Activated CD8-positive, alpha-beta memory T cell treated with anti-CD3 and anti-CD28 coated beads for 48 hours (primary cell): ENCODE measurements at regions not wholly inside any gene's neighbourhood (a gene's known extent, or its start where the extent isn't known, plus 50 kb on each side); places are given as distances from the start of the nearest gene placed in this dataset.

Experiments used
- DNase-seq, 3 experiments: peaks; one replicate each; pipeline ENCODE4 v3.0.0-alpha.2; 2020; ENCODE audit warnings: low read depth in 2 of 3, low spot score in 2 of 3

DNA sequence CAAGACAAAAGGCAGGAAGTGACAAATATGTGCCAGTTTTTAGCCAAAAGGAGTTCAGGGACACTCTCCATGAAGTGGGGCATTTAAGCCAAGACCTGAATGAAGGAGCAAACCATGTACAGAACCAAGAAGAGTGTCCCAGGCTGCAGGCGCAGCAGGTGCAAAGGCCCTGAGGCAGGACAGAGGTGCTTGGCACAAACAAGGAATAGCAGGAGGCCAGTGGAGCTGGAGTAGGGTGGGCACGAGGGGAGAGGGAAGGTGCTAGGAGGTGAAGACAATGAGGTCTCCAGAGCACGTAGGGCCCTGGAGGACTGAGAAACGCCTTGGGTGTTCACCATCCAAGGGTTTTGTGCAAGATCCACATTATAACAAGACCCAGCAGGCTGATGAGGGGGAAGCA, 474.1 kb downstream of the MN1 start:
- no peak for DNase-seq

DNA sequence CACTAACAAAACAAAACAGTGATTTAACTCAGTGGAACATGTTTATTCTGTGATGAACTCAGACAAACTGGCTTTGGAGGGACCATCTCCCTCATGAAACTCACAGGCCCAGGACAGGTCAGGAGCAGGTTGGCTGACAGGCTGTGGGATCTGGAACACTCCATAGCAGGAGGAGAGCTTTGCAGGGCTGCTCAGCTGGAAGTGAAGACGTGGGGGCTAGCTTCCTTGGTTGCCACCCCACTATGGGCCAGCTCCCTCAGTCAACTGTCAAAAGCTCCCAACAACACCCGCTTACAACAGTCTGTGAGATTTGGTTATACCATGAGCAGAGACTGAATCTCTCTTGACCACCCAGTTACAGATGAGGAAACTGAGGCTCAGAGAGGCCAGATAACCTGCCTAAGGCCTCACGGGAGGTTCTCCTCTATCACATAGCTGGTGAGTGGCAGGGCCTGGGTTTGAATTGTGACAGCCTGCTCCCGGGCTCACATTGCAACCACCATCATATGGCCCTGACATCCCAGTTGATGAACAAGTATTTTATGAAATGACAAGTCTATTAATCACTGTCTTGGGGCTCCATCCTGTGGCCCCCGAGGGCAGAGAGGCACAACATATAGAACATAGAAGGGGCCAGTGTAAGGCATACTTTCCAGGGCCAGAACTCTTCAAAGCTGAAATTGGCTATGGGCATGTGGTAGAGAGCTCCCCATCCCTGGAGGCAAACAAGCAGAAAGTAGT, 473.4 kb downstream of the MN1 start:
- DNase-seq = no peak

DNA sequence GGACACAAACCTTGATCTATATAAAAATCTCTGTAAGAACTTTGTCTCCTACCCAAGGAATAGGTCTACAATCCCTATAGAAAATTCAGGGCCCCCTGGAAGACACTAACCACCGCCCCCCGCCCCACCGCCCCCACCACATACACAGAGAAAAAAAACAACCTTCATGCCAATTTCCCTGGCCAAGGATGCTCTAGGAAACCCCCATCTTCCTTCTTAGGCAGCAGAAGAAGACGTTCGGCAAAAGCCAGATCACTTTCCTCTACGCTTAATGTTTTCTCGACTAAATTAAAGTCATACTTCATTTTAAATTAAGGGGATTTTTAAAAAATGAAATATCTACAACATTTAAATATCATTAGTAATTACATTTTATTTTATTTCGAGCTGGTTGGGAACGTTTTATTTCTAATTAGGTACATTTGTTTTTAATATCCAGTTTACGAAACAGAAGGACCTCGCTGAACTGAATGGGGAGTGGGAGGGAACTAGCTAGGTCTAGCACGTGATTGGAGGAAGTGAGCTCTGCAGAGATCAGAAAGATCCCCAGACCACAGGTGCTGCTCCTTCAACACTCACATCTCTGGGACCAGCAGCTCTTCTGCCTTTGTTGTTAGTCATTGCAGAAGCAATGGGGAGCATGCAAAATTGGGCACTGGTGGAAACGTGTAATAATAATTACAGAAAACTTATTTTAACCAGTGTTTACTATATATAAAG, 472.3 kb downstream of the MN1 start:
- DNase-seq = no peak

DNA sequence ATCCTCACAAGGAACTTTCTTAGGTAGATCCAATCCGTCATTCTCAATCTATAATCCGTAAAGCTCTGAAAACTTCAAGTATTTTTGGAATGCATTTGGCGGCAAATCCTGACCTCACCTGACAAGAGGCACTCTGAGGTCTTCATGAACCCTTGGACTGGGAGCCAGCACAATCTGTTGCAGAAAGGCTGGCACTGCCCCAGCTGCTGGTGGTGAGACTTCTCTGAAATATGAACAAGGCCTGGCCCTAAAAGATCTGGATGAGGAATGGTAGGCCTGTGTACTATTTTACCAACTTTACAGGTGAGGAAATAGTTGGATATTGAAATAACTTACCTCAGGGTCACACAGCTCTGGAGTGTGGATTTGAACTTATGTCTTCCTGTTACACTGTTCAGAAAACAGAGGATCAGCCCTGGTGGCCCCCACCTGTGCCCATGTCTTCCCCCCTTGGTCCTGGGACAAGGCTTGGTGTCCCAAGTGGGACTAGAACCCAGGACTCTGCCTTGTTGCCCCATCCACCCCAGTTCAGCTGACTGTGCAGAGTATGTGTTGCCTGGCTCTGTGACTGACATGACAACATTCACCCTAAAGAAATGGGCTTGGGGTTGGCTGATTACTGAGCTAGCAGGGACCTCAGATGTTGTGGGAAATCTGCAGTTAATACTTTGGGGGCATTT, 471.4 kb downstream of the MN1 start:
- no peak for DNase-seq

DNA sequence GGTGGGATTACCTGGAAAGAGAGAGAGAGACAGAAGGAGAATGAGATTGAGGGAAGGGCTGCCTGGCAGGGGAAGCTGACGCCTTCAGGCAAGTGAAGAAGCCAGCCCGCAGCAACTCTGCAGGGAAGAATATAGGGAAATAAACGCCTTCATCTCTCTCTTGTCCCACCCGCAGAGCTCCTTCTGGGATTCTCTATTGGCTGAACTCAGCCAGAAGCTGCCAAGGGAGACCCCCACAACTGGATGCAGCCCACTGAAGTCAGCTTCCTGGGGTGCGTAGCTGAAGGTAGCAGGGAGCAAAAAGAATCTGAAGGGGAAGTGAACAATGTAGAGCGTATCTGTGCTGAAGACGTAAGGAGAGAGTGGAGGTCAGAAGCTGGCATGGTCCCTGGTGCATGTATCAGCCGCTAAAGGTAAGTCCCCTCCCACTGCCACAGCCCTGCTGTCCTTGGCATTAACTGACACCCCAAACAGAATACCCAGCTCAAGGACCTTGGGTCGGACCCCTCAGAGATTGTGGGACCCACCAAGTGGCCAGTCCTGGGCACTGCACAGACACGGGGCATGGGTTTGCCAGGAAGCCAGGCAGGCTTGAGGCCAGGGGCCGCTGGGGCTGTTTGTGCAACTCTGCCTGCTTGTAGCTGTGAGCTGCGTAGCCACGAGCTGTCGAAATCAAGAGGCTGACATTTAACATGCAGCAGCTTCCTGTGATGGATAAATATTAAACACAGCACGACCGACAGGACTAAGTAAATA, 469.9 kb downstream of the MN1 start:
- no peak for DNase-seq

DNA sequence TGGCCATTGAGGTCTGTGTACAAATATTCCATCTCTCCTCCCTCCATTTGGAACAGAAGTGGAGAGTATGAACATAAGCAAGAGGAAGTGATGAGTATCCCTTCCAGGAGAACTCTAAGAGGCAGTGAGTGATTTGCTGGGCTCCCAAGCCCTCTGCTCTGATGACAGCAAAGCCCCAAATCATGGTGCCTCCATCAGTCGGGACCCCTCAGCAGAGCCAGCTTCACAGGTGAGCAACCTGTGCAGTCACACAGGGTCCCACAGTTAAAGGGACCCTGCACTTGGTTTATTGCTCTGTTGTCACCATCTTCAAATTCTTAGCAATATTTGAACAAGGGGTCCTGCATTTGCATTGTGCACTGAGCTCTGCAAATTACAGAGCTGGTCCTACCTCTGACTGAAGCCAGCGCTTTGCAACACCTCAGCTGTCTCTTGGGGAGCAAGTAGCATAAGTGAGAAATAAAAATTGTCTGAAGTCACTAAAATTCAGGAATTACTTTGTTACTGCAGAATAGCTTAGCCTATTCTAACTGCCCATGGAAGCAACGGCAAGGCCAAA, 466.4 kb downstream of the MN1 start:
- DNase-seq = no peak

DNA sequence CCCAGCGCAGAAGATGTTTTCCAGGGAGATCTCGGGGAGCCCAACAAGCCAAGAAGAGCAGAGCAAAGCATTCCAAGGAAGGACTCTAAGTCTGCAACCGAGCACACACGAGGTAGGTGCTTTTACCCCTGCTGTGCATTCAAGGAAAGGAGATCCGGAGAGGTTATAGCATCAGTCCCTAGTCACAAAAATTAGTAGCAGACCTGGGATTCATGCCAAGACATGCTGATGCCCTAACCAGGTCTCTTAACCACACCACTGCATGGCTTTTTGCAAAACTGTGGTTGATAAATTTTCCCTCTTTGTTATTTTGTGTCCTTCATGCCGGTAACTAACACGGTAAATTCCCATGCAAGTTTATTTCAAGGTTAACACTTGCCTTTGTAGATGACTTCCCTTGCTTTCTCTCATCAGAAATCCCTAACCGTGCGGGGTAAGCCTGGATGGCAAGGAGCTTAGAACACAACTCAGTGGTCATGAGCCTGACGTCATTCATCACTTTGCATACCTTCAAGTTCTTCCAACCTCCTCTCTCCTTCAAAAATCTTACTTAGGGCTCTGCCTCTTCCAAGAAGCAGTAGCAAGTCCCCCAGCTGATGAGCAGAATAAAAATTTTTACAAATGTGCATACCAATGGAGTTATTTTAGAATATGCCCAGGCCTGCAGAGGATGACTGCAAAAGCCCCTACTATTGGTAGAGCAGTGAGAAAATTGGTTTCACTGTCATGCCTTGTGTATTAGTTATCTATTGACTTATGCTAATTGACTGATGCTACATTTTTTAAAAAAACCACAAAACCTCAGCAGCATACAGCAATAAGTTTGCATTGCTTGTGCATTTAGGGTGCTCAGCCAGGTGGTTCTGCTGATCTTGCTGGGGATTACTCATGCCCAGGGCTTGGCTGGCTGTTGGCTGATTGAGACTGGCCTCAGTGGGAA, 465.1 kb downstream of the MN1 start:
- no peak for DNase-seq

DNA sequence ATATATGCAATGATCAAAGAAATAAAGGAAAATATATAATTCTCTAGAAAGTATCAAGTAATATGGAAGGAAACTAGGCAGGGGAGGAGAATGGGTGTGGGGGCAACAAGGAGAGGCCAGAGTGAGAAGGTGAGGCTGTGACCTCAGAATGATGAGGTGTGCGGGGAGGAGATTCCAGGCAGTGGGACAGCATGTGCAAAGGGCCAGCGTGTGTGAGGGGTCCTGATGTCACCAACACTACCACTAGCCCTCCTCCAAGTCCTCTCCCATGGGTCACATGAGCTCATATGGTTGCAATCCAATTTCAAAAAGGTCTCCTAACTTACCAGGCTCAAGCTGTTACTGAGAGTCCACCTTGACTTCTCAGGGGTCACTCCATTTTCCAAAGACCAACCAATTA, 463.9 kb downstream of the MN1 start:
- DNase-seq = no peak

DNA sequence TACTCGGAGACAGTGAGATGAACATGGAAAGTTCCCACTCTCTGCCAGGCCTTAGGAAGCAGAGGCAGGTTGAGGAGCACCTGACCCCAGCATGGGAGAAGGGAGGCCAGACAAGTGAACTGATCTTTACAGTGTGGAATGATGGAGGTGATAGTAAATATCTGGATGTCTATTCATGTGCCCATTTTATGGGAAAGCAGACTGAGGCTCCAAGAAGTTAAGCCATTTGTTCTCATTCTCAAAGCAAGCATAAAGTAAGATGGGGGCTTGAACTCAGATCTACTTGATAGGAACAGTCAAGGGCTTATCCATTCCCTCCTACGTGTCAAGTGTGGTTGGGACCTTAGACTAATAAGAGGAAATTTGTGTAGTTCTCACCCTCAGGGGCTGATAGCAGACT, 461.5 kb downstream of the MN1 start:
- no peak for DNase-seq

DNA sequence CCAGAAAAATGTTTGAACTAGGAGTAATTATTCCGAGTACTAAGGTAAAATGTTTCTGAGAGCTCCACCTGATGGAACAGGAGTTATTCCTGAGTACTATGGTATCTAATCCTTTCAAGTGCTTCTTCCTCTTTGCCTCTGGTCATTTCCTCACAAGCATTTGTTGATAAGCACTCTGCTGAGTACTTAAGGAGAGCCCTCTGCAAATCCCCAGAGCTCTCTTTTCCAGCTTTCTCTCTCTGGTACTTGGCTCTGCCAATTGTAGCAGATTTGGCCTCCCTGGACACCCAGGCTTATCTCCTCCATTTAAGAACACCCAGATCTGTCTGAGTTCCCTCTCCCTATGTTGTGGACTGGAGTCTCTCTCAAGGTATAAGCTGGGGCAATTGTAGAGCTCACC, 457.0 kb downstream of the MN1 start:
- DNase-seq = no peak

DNA sequence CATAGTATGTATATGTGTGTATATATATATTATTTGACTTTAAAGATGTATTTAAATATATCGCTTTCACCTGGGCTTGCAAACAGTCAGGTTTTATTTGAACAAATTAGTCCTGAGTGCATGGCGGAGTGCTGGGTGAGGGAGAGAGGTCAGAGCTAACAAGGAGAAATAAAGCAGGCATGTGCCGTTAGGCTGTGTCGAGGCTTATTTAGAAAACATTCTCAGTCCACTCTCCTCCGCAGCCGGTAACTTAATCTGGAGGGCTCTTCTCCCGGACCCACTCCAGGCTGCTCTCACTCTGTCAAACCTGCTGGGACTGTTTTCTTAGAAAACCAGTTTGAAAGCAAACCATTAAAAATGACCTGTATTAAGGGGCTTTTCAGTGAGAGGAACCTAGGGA, 455.9 kb downstream of the MN1 start:
- no peak for DNase-seq

DNA sequence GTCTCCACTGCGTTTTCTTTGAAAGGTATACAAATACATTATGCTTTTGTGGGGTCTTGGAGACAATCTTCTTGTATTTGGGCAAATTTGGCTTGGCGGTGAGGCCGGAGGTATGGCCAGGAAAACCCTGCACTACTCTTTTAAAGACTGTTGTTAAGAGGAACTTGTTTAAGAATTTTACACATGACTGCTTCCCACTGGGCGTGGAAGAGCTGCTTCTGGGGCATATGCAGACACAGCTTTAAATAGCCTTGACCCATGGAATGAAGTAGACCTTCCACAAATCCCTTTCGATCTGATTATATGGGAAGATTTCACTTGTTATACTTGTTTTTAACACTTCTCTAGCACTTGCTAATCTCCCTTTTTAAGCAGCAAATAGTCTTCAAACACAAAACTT, 453.6 kb downstream of the MN1 start:
- DNase-seq = no peak

DNA sequence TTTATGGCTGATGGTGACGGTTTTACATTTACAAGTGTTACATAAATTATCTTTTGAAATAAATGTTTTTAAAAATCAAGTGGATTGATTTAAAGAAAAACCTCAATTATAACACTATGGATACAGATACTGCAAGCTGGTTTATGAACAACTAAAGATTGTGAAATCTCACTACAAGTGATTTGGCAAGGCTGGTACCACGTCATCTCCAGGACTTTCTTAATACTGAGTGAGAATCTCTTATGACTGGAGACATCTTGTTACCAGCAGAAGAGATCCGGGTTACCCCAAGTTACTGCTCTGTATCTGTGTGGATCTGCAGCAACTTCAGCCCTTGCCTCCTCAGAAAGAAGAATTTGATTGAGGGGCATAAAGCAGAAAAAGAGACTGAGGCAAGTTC, 452.9 kb downstream of the MN1 start:
- DNase-seq = no peak

DNA sequence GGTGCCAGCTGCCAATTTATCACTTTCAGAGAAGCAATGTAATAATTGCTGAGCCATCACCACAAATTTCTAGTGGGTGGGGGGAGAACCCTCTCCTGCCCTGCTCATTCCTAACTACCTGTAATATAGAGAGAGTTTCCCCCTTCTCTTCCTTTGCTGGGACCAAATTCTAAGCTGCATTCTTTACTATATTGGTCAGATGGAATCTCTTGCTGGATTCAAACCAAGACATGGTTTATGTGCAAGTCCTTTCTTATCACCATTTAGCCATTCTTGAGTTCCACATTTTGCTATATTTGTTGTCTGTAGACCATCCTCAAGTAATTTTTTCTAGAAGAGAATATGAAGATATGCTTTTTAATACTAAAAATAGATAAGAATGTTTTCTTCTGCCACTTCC, 452.1 kb downstream of the MN1 start:
- DNase-seq = no peak

DNA sequence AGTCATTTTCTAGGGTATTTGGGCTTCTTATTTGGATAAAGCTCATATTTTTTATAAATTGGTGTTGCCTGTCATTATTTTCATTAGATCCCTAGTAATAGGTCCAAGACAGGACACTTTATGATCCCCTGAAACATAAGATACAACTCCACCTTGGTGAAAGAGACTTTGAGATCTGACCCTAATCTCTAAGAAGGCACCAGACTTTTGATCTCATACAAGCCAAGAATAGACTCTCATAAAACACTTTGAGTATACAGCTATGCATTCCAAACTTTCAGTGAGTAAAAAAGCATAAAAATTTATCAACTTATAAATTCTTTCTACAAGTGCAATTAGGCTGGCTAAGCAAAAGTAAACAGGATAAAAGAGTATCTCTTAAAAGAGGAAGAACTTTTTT, 451.2 kb downstream of the MN1 start:
- DNase-seq = no peak

DNA sequence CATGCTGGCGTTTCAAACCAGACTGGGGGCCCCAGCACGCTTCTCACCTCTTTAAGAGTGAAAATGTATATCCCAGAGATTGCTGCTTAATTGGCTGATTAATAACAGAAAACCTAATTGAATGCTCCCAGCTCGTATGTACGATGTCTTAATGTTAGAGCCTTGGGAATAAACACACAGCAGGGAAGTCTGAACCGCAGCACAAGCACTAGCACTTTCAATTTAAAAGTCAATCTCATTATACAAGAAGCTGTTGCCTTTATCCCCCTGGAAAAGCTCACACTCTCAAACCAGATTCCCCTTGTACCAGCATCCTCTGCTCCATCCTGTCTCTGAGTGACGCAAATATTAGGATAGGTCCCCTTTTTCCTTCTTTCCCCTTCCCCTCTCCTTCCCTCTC, 449.1 kb downstream of the MN1 start:
- no peak for DNase-seq

DNA sequence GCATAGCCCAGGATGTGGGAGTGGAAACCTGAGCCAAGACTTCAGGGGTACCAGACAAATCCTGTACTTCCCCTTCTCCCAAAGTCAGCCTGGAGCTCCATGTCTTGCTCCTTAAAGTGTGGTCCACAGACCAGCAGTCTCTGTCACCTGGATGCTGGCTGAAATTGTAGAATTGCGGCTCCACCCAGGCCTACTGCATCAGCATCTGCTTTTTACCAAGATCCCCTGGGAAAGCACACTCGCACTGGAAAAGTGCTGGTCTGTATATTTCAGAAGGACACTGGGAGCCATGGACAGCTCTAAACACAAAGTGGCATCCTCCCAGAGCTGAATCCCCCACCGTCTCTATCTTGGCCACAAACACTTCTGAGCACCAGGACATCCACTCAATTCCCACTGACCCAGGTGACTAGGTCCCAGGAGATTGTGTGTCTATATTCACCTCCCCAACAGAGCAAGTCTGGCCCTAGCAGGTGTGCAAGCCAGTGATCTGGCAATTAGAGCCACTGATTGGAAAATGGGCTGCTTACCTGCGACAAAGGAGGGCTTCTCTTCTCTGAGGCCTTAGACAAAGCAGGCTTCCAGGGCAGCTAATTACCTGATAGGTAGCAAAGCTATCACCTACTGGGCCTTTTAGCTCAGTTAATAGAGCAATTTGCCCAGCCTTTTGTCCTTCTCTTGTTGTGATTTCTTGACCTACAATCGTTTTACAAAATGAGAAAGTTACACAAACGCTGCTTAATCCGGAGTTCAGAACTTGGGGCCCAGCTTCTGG, 443.3 kb downstream of the MN1 start:
- no peak for DNase-seq

DNA sequence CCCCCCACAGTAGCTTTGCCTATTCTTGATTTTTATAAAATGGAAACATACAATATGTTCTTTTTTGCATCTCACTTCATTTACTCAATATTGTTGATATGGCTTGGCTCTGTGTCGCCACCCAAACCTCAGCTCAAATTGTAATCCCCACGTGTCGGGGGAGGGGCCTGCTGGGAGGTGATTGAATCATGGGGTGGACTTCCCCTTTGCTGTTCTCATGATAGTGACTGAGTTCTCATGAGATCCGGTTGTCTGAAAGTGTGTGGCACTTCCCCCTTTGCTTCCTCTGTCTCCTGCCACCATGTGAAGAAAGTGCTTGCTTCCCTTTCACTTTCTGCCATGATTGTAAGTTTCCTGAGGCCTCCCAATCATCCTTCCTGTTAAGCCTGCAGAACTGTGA, 431.3 kb downstream of the MN1 start:
- no peak for DNase-seq

DNA sequence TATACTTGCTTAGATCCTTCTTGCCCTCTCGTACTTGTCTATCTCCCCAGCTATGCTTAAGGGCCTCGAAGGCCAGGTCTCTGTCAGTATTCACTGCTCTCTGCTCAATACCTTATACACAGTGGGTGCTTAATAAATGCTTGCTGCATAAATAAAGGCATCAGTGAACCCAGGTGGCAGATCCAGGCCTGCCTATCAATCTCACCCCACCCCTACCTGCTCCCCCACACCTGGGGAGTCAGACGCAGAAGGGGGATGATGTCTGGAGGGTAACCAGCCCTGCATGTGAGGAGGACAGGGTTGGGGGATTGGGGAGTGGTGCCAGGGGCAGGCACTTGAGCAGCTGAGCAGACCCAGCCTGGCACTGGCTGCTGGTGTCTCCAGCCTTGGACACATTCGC, 430.6 kb downstream of the MN1 start:
- no peak for DNase-seq

DNA sequence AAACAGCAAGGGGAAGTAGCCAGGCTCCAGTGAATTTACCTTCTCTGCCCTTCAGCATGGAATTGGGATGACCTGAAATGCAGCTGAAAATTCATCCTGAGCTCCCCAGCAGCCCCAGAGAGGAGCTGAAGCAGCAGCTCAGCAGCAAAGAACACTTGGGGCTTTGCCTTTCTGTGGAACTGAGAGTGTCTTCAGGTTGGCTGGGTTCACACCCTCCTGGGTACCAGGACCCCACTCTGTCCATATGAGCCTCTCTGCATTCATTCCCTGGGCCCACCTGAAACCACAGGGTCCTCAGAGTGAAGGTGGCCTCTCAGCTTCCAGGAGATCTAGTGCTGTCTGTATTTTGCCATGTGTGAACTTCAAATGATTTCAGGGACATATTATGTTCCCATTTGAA, 429.2 kb downstream of the MN1 start:
- no peak for DNase-seq
